ENCODE measurements at regions not wholly inside any gene's neighbourhood (a gene's known extent, or its start where the extent isn't known, plus 50 kb on each side); places are given as distances from the start of the nearest gene placed in this dataset.

GRCh38 chr2:147293991-147294824, 550.6 kb upstream of the ACVR2A start:
- no peaks in the 10 kb centered on the region; the same call in 1 of the 2 replicates for H3K36me3 ChIP-seq (ENCODE audit: control insufficient read depth, insufficient read depth, low read length)
- in situ Hi-C loops (cut with HindIII; ENCODE audit: low pct_unique_long_range_greater_than_20kb, low sequenced_read_pairs) (no loop called here), intact Hi-C loops (cut with micrococcal nuclease; ENCODE audit: unreplicated experiment) (no loop called here)
- no peaks in the 10 kb centered on the region for H3K27me3 ChIP-seq (ENCODE audit: control insufficient read depth, insufficient read depth, low read length)
- ATAC-seq = no peak
- BruUV-seq (replicated peaks) = no TSS peak
- no peaks in the 10 kb centered on the region for H3K9me3 ChIP-seq (ENCODE audit: control insufficient read depth, insufficient read depth, low read depth, low read length)
- no peaks in the 10 kb centered on the region for H3K4me1 ChIP-seq (ENCODE audit: control insufficient read depth, insufficient read depth, low read length)
- ChIA-PET POLR2A (no interaction called here), CTCF (no interaction called here)
- no peak overlapping the region for H3K27ac ChIP-seq (ENCODE audit: low read length)
- TF ChIP-seq, protein P1, sequence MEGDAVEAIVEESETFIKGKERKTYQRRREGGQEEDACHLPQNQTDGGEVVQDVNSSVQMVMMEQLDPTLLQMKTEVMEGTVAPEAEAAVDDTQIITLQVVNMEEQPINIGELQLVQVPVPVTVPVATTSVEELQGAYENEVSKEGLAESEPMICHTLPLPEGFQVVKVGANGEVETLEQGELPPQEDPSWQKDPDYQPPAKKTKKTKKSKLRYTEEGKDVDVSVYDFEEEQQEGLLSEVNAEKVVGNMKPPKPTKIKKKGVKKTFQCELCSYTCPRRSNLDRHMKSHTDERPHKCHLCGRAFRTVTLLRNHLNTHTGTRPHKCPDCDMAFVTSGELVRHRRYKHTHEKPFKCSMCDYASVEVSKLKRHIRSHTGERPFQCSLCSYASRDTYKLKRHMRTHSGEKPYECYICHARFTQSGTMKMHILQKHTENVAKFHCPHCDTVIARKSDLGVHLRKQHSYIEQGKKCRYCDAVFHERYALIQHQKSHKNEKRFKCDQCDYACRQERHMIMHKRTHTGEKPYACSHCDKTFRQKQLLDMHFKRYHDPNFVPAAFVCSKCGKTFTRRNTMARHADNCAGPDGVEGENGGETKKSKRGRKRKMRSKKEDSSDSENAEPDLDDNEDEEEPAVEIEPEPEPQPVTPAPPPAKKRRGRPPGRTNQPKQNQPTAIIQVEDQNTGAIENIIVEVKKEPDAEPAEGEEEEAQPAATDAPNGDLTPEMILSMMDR (IDR thresholded peaks at IDR 0.05) = no peak
- TF ChIP-seq POLR2AphosphoS5 (IDR thresholded peaks at IDR 0.05; ENCODE audit: low read depth, low read length) (no peak), TCF7L2 (IDR thresholded peaks at IDR 0.05; ENCODE audit: low read depth, low read length) (no peak), SIN3A (IDR thresholded peaks at IDR 0.05; ENCODE audit: borderline replicate concordance, insufficient read depth, low read depth, low read length) (no peak)
- TF ChIP-seq, protein P2, sequence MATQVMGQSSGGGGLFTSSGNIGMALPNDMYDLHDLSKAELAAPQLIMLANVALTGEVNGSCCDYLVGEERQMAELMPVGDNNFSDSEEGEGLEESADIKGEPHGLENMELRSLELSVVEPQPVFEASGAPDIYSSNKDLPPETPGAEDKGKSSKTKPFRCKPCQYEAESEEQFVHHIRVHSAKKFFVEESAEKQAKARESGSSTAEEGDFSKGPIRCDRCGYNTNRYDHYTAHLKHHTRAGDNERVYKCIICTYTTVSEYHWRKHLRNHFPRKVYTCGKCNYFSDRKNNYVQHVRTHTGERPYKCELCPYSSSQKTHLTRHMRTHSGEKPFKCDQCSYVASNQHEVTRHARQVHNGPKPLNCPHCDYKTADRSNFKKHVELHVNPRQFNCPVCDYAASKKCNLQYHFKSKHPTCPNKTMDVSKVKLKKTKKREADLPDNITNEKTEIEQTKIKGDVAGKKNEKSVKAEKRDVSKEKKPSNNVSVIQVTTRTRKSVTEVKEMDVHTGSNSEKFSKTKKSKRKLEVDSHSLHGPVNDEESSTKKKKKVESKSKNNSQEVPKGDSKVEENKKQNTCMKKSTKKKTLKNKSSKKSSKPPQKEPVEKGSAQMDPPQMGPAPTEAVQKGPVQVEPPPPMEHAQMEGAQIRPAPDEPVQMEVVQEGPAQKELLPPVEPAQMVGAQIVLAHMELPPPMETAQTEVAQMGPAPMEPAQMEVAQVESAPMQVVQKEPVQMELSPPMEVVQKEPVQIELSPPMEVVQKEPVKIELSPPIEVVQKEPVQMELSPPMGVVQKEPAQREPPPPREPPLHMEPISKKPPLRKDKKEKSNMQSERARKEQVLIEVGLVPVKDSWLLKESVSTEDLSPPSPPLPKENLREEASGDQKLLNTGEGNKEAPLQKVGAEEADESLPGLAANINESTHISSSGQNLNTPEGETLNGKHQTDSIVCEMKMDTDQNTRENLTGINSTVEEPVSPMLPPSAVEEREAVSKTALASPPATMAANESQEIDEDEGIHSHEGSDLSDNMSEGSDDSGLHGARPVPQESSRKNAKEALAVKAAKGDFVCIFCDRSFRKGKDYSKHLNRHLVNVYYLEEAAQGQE (IDR thresholded peaks at IDR 0.05; ENCODE audit: insufficient read depth in 1 of 2, low read depth in 2 of 2, low read length in 1 of 2) = no peak
- no peak overlapping the region for H3K4me3 ChIP-seq (ENCODE audit: low read depth in 2 of 2, low read length in 2 of 2)
- DNase-seq (ENCODE audit: low read depth, low spot score) = no peak

DNA sequence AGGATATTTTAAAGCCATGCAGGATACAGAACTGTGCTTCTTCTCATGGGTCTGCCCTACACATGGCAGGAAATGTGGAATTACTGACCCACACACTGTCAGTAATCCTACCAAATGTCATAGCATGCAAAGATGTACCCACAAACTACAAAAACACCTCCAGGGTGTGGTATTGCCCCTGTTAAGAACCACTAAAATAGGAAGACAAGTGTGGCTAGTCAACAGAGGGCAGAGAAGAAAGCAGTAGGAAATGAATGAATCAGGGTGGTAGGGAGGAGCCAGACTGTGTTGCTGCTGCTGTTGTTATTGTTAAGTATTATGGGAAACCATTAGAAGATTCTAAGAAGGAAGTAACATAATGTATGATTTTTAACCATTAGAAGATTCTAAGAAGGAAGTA, 556.7 kb upstream of the ACVR2A start:
- CTCF ChIA-PET = no interaction called here
- no peak for DNase-seq (ENCODE audit: low read depth, low spot score)

More for the DNA sequence above, 556.7 kb upstream of the ACVR2A start:
- no peaks in the 10 kb centered on the region; the same call in 1 of the 2 replicates for H3K36me3 ChIP-seq (ENCODE audit: control insufficient read depth, insufficient read depth, low read length)
- no peaks in the 10 kb centered on the region for H3K27me3 ChIP-seq (ENCODE audit: control insufficient read depth, insufficient read depth, low read length)
- intact Hi-C loops (cut with micrococcal nuclease; ENCODE audit: unreplicated experiment) (no loop called here), in situ Hi-C loops (cut with HindIII; ENCODE audit: low pct_unique_long_range_greater_than_20kb, low sequenced_read_pairs) (no loop called here)
- no peak for ATAC-seq
- TF ChIP-seq TCF7L2 (IDR thresholded peaks at IDR 0.05; ENCODE audit: low read depth, low read length) = no peak
- no peak for TF ChIP-seq POLR2AphosphoS5 (IDR thresholded peaks at IDR 0.05; ENCODE audit: low read depth, low read length)
- TF ChIP-seq, protein P2 (IDR thresholded peaks at IDR 0.05; ENCODE audit: insufficient read depth in 1 of 2, low read depth in 2 of 2, low read length in 1 of 2) = no peak
- TF ChIP-seq, protein P1 (IDR thresholded peaks at IDR 0.05) = no peak
- no peak for TF ChIP-seq SIN3A (IDR thresholded peaks at IDR 0.05; ENCODE audit: borderline replicate concordance, insufficient read depth, low read depth, low read length)
- no peak overlapping the region for H3K27ac ChIP-seq (ENCODE audit: low read length)
- POLR2A ChIA-PET = no interaction called here
- no peak overlapping the region for H3K4me3 ChIP-seq (ENCODE audit: low read depth in 2 of 2, low read length in 2 of 2)
- BruUV-seq (replicated peaks) = no TSS peak
- H3K4me1 ChIP-seq (ENCODE audit: control insufficient read depth, insufficient read depth, low read length) = no peaks in the 10 kb centered on the region
- H3K9me3 ChIP-seq (ENCODE audit: control insufficient read depth, insufficient read depth, low read depth, low read length) = no peaks in the 10 kb centered on the region
